Neural cell (in vitro differentiated cells): ENCODE measurements at regions not wholly inside any gene's neighbourhood (a gene's known extent, or its start where the extent isn't known, plus 50 kb on each side); places are given as distances from the start of the nearest gene placed in this dataset.

Experiments
- H2AFZ ChIP-seq: fragments of 200-600, 300-800 bp; sonication (generic), shearing (Covaris generic); 2 replicates; pipeline ENCODE4 v1.6.0; 2014; ENCODE audit warnings: low read depth, mild to moderate bottlenecking, antibody characterized with exemption, low read length, moderate library complexity
- H3F3A ChIP-seq: fragments of 200-600 bp; shearing (Covaris generic); 2 replicates; pipeline ENCODE4 v1.6.1; 2016; ENCODE audit warnings: mild to moderate bottlenecking, moderate library complexity, mixed read lengths, antibody characterized with exemption, low read length; ENCODE audit not compliant: insufficient read depth, poor library complexity, severe bottlenecking
- H3K27ac ChIP-seq: fragments of 200-600, 300-800 bp; sonication (generic), shearing (Covaris generic); 2 replicates; pipeline ENCODE4 v1.5.1; 2014; ENCODE audit warnings: mild to moderate bottlenecking, low read length, moderate library complexity
- H3K27me3 ChIP-seq: fragments of 300-800, 200-600 bp; sonication (generic), shearing (Covaris generic); 2 replicates; pipeline ENCODE4 v1.6.0; 2014; ENCODE audit warnings: mild to moderate bottlenecking, low read depth, low read length, moderate library complexity; ENCODE audit not compliant: insufficient read depth
- H3K36me3 ChIP-seq: fragments of 300-800, 200-600 bp; sonication (generic), shearing (Covaris generic); 2 replicates; pipeline ENCODE4 v1.5.1; 2014; ENCODE audit warnings: mild to moderate bottlenecking, antibody characterized with exemption, low read length, moderate library complexity; ENCODE audit not compliant: insufficient read depth
- H3K4me2 ChIP-seq: fragments of 300-800, 200-600 bp; sonication (generic), shearing (Covaris generic); 2 replicates; pipeline ENCODE4 v1.6.0; 2014; ENCODE audit warnings: mild to moderate bottlenecking, low read length
- H3K4me3 ChIP-seq: fragments of 300-800, 200-600 bp; sonication (generic), shearing (Covaris generic); 2 replicates; pipeline ENCODE4 v1.5.1; 2014; ENCODE audit warnings: mild to moderate bottlenecking, low read length, moderate library complexity
- H3K79me2 ChIP-seq: fragments of 200-600 bp; shearing (Covaris generic); replicated peaks from 2 replicates; pipeline ENCODE4 v1.6.0; 2014; ENCODE audit warnings: mild to moderate bottlenecking, low read length, moderate library complexity; ENCODE audit not compliant: insufficient read depth
- H3K9ac ChIP-seq: fragments of 300-800, 200-600 bp; sonication (generic), shearing (Covaris generic); 2 replicates; pipeline ENCODE4 v1.6.1; 2016; ENCODE audit warnings: mild to moderate bottlenecking, low read length, mixed read lengths
- H3K9me2 ChIP-seq: fragments of 200-600 bp; shearing (Covaris generic); 2 replicates; pipeline ENCODE4 v1.6.1; 2016; ENCODE audit warnings: mild to moderate bottlenecking, low read length, mixed read lengths; ENCODE audit not compliant: insufficient read depth
- H3K9me3 ChIP-seq: fragments of 200-600, 300-800 bp; sonication (generic), shearing (Covaris generic); 2 replicates; pipeline ENCODE4 v1.6.1; 2016; ENCODE audit warnings: mild to moderate bottlenecking, mixed run types, low read length, moderate library complexity, mixed read lengths
- H4K20me1 ChIP-seq: fragments of 200-600 bp; shearing (Covaris generic); 2 replicates; pipeline ENCODE4 v1.6.1; 2016; ENCODE audit warnings: mild to moderate bottlenecking, mixed run types; ENCODE audit not compliant: insufficient read depth
- CTCF ChIP-seq: fragments of 450-650 bp; IDR thresholded peaks from 2 replicates; pipeline ENCODE4 v1.5.1; 2014; ENCODE audit warnings: antibody characterized with exemption, mild to moderate bottlenecking, moderate library complexity; ENCODE audit not compliant: poor library complexity, severe bottlenecking
- EP300 ChIP-seq: fragments of 450-650 bp; conservative IDR thresholded peaks from 2 replicates; pipeline ENCODE4 v1.6.1; 2014; ENCODE audit warnings: antibody characterized with exemption, mild to moderate bottlenecking, moderate library complexity; ENCODE audit not compliant: poor library complexity, severe bottlenecking
- EZH2 ChIP-seq: fragments of 200-600, 300-800 bp; shearing (Covaris generic), sonication (generic); IDR thresholded peaks from 2 replicates; pipeline ENCODE4 v1.6.1; 2014; ENCODE audit warnings: antibody characterized with exemption, low read length, borderline replicate concordance, mild to moderate bottlenecking; ENCODE audit not compliant: insufficient read depth, poor library complexity, severe bottlenecking
- MXI1 ChIP-seq: fragments of 450-650 bp; conservative IDR thresholded peaks from 2 replicates; pipeline ENCODE4 v1.6.1; 2014; ENCODE audit warnings: antibody characterized with exemption, mild to moderate bottlenecking; ENCODE audit not compliant: poor library complexity, severe bottlenecking
- POLR2AphosphoS5 ChIP-seq: IDR thresholded peaks from 2 replicates; pipeline ENCODE4 v1.6.1; 2012
- RAD21 ChIP-seq: fragments of 450-650 bp; conservative IDR thresholded peaks from 2 replicates; pipeline ENCODE4 v1.6.1; 2014; ENCODE audit warnings: antibody characterized with exemption, mild to moderate bottlenecking, moderate library complexity
- REST ChIP-seq: IDR thresholded peaks from 2 replicates; pipeline ENCODE4 v1.6.1; 2012; ENCODE audit warnings: borderline replicate concordance
- SMC3 ChIP-seq: fragments of 450-650 bp; conservative IDR thresholded peaks from 2 replicates; pipeline ENCODE4 v1.6.1; 2014; ENCODE audit warnings: antibody characterized with exemption, mild to moderate bottlenecking, moderate library complexity; ENCODE audit not compliant: poor library complexity
- TAF1 ChIP-seq: IDR thresholded peaks from 2 replicates; pipeline ENCODE4 v1.6.1; 2012; ENCODE audit warnings: low read depth

- no peaks in the 10 kb centered on the region for H3K27me3 ChIP-seq
- H4K20me1 ChIP-seq, result no peaks in the 10 kb centered on the region
- H3K27ac ChIP-seq, result no peak overlapping the region
Measured at GRCh38 chr16:73231379-73231778, 183.5 kb upstream of the ZFHX3 start.

GRCh38 chr16:73230651-73231050 lies 182.7 kb upstream of the ZFHX3 start:
- Histone ChIP-seq H3K4me3 (no peak overlapping the region), H3F3A (no peaks in the 10 kb centered on the region), H3K4me2 (no peak overlapping the region), H3K9me2 (no peaks in the 10 kb centered on the region), H3K79me2 (no peaks in the 10 kb centered on the region), H3K36me3 (no peaks in the 10 kb centered on the region), H4K20me1 (no peaks in the 10 kb centered on the region), H3K9me3 (no peaks in the 10 kb centered on the region), H3K27ac (no peak overlapping the region), H2AFZ (no peak overlapping the region), H3K27me3 (no peaks in the 10 kb centered on the region), H3K9ac (no peak overlapping the region)
- TF ChIP-seq EZH2, result no peak

More at GRCh38 chr16:73231379-73231778, 183.5 kb upstream of the ZFHX3 start:
- Histone ChIP-seq H3K4me3 (no peak overlapping the region), H3K4me2 (no peak overlapping the region), H3K9me3 (no peaks in the 10 kb centered on the region), H3F3A (no peaks in the 10 kb centered on the region), H2AFZ (no peak overlapping the region), H3K9ac (no peak overlapping the region), H3K36me3 (no peaks in the 10 kb centered on the region), H3K79me2 (no peaks in the 10 kb centered on the region), H3K9me2 (no peaks in the 10 kb centered on the region)
- no peak for TF ChIP-seq RAD21

GRCh38 chr16:73228649-73229048 lies 180.7 kb upstream of the ZFHX3 start:
- TF ChIP-seq TAF1 (no peak), CTCF (no peak), RAD21 (no peak), POLR2AphosphoS5 (no peak), MXI1 (no peak), REST (no peak), SMC3 (no peak), EP300 (no peak), EZH2 (no peak)
- Histone ChIP-seq H3K9me2 (no peaks in the 10 kb centered on the region), H3K9ac (no peak overlapping the region)

More at GRCh38 chr16:73228649-73229048, 180.7 kb upstream of the ZFHX3 start:
- Histone ChIP-seq H3K9me3 (no peaks in the 10 kb centered on the region), H3K27me3 (no peaks in the 10 kb centered on the region), H3K36me3 (no peaks in the 10 kb centered on the region), H3K4me3 (no peak overlapping the region), H3K27ac (no peak overlapping the region), H3K79me2 (no peaks in the 10 kb centered on the region), H3K4me2 (no peak overlapping the region), H3F3A (no peaks in the 10 kb centered on the region), H2AFZ (no peak overlapping the region), H4K20me1 (no peaks in the 10 kb centered on the region)
